IMR-90 (cell line): ENCODE measurements at regions not wholly inside any gene's neighbourhood (a gene's known extent, or its start where the extent isn't known, plus 50 kb on each side); places are given as distances from the start of the nearest gene placed in this dataset.

Source experiments
- ATAC-seq: fragments of 200-7000 bp; cut with Tn5 transposase; 2 replicates; pipeline ENCODE4 v1.9.1; 2020; ENCODE audit warnings: low read depth, mild to moderate bottlenecking, moderate library complexity
- BruUV-seq: library from RNA; stranded (reverse); fragments of 400-500 nt; replicated peaks from 2 replicates; lab custom pipeline; 2021; lab: Mats Ljungman, UMichigan
- CTCF ChIA-PET: fragments of 300-600 bp; formaldehyde crosslinking; extraction: SDS; loops from one replicate; lab custom pipeline; 2021; ENCODE audit warnings: antibody characterized with exemption; lab: Yijun Ruan, JAX
- POLR2A ChIA-PET: fragments of 300-600 bp; sonication (Branson Sonifier 250); formaldehyde crosslinking; loops from one replicate; lab custom pipeline; 2022; ENCODE audit warnings: antibody characterized with exemption; ENCODE audit not compliant: unreplicated experiment; lab: Charles Lee
- DNase-seq: peaks from one replicate; pipeline ENCODE4 v3.0.0; 2013
- H2AFZ ChIP-seq: replicated peaks from 2 replicates; pipeline ENCODE3; 2013; ENCODE audit warnings: low read length, mild to moderate bottlenecking; ENCODE audit not compliant: poor library complexity
- H2AK5ac ChIP-seq: 2 replicates; pipeline ENCODE4 v1.6.1; 2013; ENCODE audit warnings: low read depth, low read length, inconsistent platforms
- H2AK9ac ChIP-seq: replicated peaks from 2 replicates; pipeline ENCODE3; 2013; ENCODE audit warnings: mild to moderate bottlenecking, low read depth, low read length, moderate library complexity; ENCODE audit not compliant: poor library complexity
- H2BK120ac ChIP-seq: 2 replicates; pipeline ENCODE4 v1.6.1; 2013; ENCODE audit warnings: low read depth, low read length, inconsistent platforms
- H2BK15ac ChIP-seq: 3 replicates; pipeline ENCODE4 v1.6.1; 2013; ENCODE audit warnings: low read depth, low read length, inconsistent platforms
- H2BK20ac ChIP-seq: 2 replicates; pipeline ENCODE4 v1.6.1; 2013; ENCODE audit warnings: low read depth, mild to moderate bottlenecking, inconsistent platforms, low read length, moderate library complexity
- H2BK5ac ChIP-seq: 2 replicates; pipeline ENCODE4 v1.6.1; 2013; ENCODE audit warnings: mild to moderate bottlenecking, low read depth, low read length, inconsistent platforms; ENCODE audit not compliant: poor library complexity, severe bottlenecking
- H3K14ac ChIP-seq: replicated peaks from 2 replicates; pipeline ENCODE4 v1.6.1; 2013; ENCODE audit warnings: low read depth, low read length, inconsistent platforms
- H3K18ac ChIP-seq: 2 replicates; pipeline ENCODE4 v1.6.1; 2013; ENCODE audit warnings: low read depth, low read length, control low read depth
- H3K23ac ChIP-seq: 2 replicates; pipeline ENCODE4 v1.6.1; 2013; ENCODE audit warnings: low read depth, low read length, inconsistent platforms
- H3K27ac ChIP-seq: 2 replicates; pipeline ENCODE4 v1.5.1; 2013; ENCODE audit warnings: mild to moderate bottlenecking, control low read depth, low read length; ENCODE audit not compliant: insufficient read depth
- H3K27me3 ChIP-seq: 2 replicates; pipeline ENCODE4 v1.6.1; 2013; ENCODE audit warnings: low read length; ENCODE audit not compliant: control insufficient read depth, insufficient read depth
- H3K36me3 ChIP-seq: 2 replicates; pipeline ENCODE4 v1.6.1; 2013; ENCODE audit warnings: low read length, mixed read lengths; ENCODE audit not compliant: control insufficient read depth, insufficient read depth
- H3K4ac ChIP-seq: 2 replicates; pipeline ENCODE4 v1.6.1; 2013; ENCODE audit warnings: low read depth, low read length, inconsistent platforms
- H3K4me1 ChIP-seq: 2 replicates; pipeline ENCODE4 v1.6.1; 2013; ENCODE audit warnings: low read length, mixed read lengths; ENCODE audit not compliant: control insufficient read depth, insufficient read depth
- H3K4me2 ChIP-seq: 2 replicates; pipeline ENCODE4 v1.6.1; 2013; ENCODE audit warnings: low read depth, mild to moderate bottlenecking, control low read depth, low read length, moderate library complexity
- H3K4me3 ChIP-seq: 2 replicates; pipeline ENCODE4 v1.5.1; 2013; ENCODE audit warnings: low read depth, mild to moderate bottlenecking, control low read depth, low read length, moderate library complexity; ENCODE audit not compliant: insufficient read depth
- H3K56ac ChIP-seq: 2 replicates; pipeline ENCODE4 v1.6.1; 2013; ENCODE audit warnings: low read length, inconsistent platforms; ENCODE audit not compliant: insufficient read depth; ENCODE audit errors: extremely low read depth
- H3K79me1 ChIP-seq, 2 experiments: 2 replicates each; pipeline ENCODE4 v1.6.1; 2013; ENCODE audit warnings: low read length in 2 of 2, inconsistent platforms in 1 of 2, low read depth in 1 of 2
- H3K9ac ChIP-seq: 2 replicates; pipeline ENCODE4 v1.6.1; 2013; ENCODE audit warnings: low read depth, low read length, control low read depth
- H3K9me1 ChIP-seq: 2 replicates; pipeline ENCODE4 v1.6.1; 2013; ENCODE audit warnings: low read length, inconsistent platforms; ENCODE audit not compliant: insufficient read depth
- H3K9me3 ChIP-seq: 2 replicates; pipeline ENCODE4 v1.6.1; 2013; ENCODE audit warnings: low read length; ENCODE audit not compliant: control insufficient read depth, insufficient read depth
- H4K20me1 ChIP-seq: 2 replicates; pipeline ENCODE4 v1.6.1; 2013; ENCODE audit warnings: low read length, inconsistent platforms; ENCODE audit not compliant: insufficient read depth
- H4K5ac ChIP-seq: 2 replicates; pipeline ENCODE4 v1.6.1; 2013; ENCODE audit warnings: mild to moderate bottlenecking, low read depth, low read length, control low read depth
- H4K8ac ChIP-seq, 2 experiments: 2 replicates each; pipeline ENCODE4 v1.6.1; 2013; ENCODE audit warnings: low read depth in 2 of 2, low read length in 2 of 2, control low read depth in 1 of 2, inconsistent platforms in 1 of 2
- H4K91ac ChIP-seq: 2 replicates; pipeline ENCODE4 v1.6.1; 2013; ENCODE audit warnings: low read depth, low read length, inconsistent platforms; ENCODE audit not compliant: insufficient read depth
- CEBPB ChIP-seq: IDR thresholded peaks from 2 replicates; pipeline ENCODE4 v1.6.1; 2012; ENCODE audit warnings: low read depth, low read length, improper control_type of control experiment
- FOS ChIP-seq: fragments of 150-350 bp; IDR thresholded peaks from 2 replicates; pipeline ENCODE4 v1.6.1; 2016; ENCODE audit warnings: low read depth, low read length
- MAZ ChIP-seq: IDR thresholded peaks from 2 replicates; pipeline ENCODE4 v1.6.1; 2012; ENCODE audit warnings: low read depth, mild to moderate bottlenecking, low read length, improper control_type of control experiment, moderate library complexity, borderline replicate concordance
- MXI1 ChIP-seq: IDR thresholded peaks from 2 replicates; pipeline ENCODE4 v1.6.1; 2012; ENCODE audit warnings: low read depth, mild to moderate bottlenecking, low read length, moderate library complexity, borderline replicate concordance
- USF2 ChIP-seq: fragments of 150-350 bp; IDR thresholded peaks from 2 replicates; pipeline ENCODE4 v1.6.1; 2017; ENCODE audit warnings: mild to moderate bottlenecking, antibody characterized with exemption, low read length, low read depth
- WGBS, 2 experiments: methylation state at CpG; one replicate each; pipeline versions ENCODE4 v1.1.5 to v1.1.7; 2013; ENCODE audit warnings: missing lambda C conversion rate in 2 of 2; ENCODE audit not compliant: insufficient read length in 1 of 2; ENCODE audit errors: extremely low coverage in 2 of 2; 5-methylcytosine and 5-hydroxymethylcytosine counted together
- dilution Hi-C: fragments of 300-500 bp; cut with HindIII; formaldehyde crosslinking; loops from one replicate; pipeline ENCODE4 v1.14.3; 2018; ENCODE audit warnings: low sequenced_read_pairs; ENCODE audit not compliant: unreplicated experiment
- in situ Hi-C: fragments of 300-500 bp; cut with MboI; formaldehyde crosslinking; loops from 3 replicates; pipeline ENCODE4 v1.14.3; 2019; ENCODE audit warnings: low sequenced_read_pairs, inconsistent platforms, mixed read lengths
- intact Hi-C: fragments of 100-400 bp; cut with micrococcal nuclease; formaldehyde crosslinking; loops from 2 replicates; pipeline ENCODE4 v1.10.0; 2022

DNA sequence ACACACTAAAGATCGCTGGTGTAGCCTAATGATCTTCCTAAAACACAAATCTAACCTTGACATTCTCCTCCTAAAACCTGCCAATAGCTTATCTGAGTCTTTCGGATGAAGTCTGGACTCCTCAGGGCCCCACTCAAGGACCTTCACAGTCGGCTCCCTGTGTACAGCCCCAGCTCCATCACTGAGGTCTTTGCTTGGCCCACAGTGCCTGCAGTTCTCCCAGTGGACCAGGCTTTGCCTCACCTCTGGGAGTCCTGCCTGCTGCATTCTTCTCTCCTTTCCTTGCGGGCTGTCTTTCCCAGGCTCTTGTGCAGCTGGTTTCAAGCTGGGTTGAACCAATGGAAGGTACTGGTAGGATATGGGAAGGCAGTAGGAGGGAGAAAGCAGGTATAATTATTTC lies 122.6 kb upstream of the FERMT1 start:
- H3K4me1 ChIP-seq, result no peaks in the 10 kb centered on the region
- H2BK120ac ChIP-seq, result no peak overlapping the region
- in situ Hi-C loops, result no loop called here
- no peak overlapping the region for H3K23ac ChIP-seq
- H3K4me2 ChIP-seq, result no peak overlapping the region
- TF ChIP-seq MAZ (no peak), MXI1 (no peak), USF2 (no peak), CEBPB (no peak), FOS (no peak)
- no peaks in the 10 kb centered on the region for H3K79me1 ChIP-seq
- no peak overlapping the region for H3K56ac ChIP-seq
- H2AK5ac ChIP-seq, result no peak overlapping the region
- no peaks in the 10 kb centered on the region for H3K36me3 ChIP-seq
- no peaks in the 10 kb centered on the region for H3K27me3 ChIP-seq
- no peak overlapping the region for H2AFZ ChIP-seq
- H3K9ac ChIP-seq, result no peak overlapping the region
- intact Hi-C loops, result no loop called here
- ChIA-PET CTCF (no interaction called here), POLR2A (interaction anchor here (0.5 kb wide), 1 partner anchor 21 kb away, joined by 4 read pairs; no protein-coding TSS in a partner anchor)
- H3K4me3 ChIP-seq, result no peak overlapping the region
- H2BK20ac ChIP-seq, result no peak overlapping the region
- no TSS peak for BruUV-seq
- no peaks in the 10 kb centered on the region for H3K9me3 ChIP-seq
- H4K91ac ChIP-seq, result no peak overlapping the region
- no peaks in the 10 kb centered on the region for H3K9me1 ChIP-seq
- WGBS, 2 experiments, result 57% methylated on average over 1 of the region's 4 CpGs; no CpG with 5 or more reads in 1 of the 2 experiments
- no peak for ATAC-seq
- no peak overlapping the region for H2AK9ac ChIP-seq
- H4K20me1 ChIP-seq, result no peaks in the 10 kb centered on the region
- no peak overlapping the region for H3K27ac ChIP-seq
- no peak for DNase-seq
- dilution Hi-C loops, result no loop called here
- no peak overlapping the region for H3K14ac ChIP-seq
- no peak overlapping the region for H4K5ac ChIP-seq
- H3K4ac ChIP-seq, result no peak overlapping the region
- H2BK15ac ChIP-seq, result no peak overlapping the region
- no peak overlapping the region for H2BK5ac ChIP-seq
- no peak overlapping the region for H4K8ac ChIP-seq
- H3K18ac ChIP-seq, result no peak overlapping the region
